Esophagus (tissue), 2 donors: ENCODE measurements at regions not wholly inside any gene's neighbourhood (a gene's known extent, or its start where the extent isn't known, plus 50 kb on each side); places are given as distances from the start of the nearest gene placed in this dataset.
"Not testable (repeated sequence)": the region's sequence is repeated elsewhere in the genome, so short reads cannot be mapped to it uniquely, and the experiment has no call there.

ENCODE experiments used
- H3K27ac ChIP-seq, 2 donors: one replicate each; pipeline ENCODE4 v1.5.1; 2013; ENCODE audit warnings: low read depth in 2 of 2, mild to moderate bottlenecking in 2 of 2, inconsistent platforms in 1 of 2, low read length in 1 of 2, moderate library complexity in 1 of 2
- H3K27me3 ChIP-seq, 2 donors: one replicate each; pipeline ENCODE4 v1.6.1; 2013; ENCODE audit warnings: low read length in 2 of 2, control low read depth in 1 of 2, mild to moderate bottlenecking in 1 of 2; ENCODE audit not compliant: insufficient read depth in 2 of 2, control insufficient read depth in 1 of 2
- H3K36me3 ChIP-seq, 2 donors: one replicate each; pipeline ENCODE4 v1.6.1; 2013; ENCODE audit warnings: low read length in 1 of 2; ENCODE audit not compliant: control insufficient read depth in 2 of 2, insufficient read depth in 2 of 2
- H3K4me1 ChIP-seq, 2 donors: one replicate each; pipeline ENCODE4 v1.6.1; 2013; ENCODE audit warnings: low read length in 1 of 2; ENCODE audit not compliant: control insufficient read depth in 2 of 2, insufficient read depth in 2 of 2
- H3K4me3 ChIP-seq, 2 donors: one replicate each; pipeline ENCODE4 v1.5.1; 2013; ENCODE audit warnings: low read length in 2 of 2, mild to moderate bottlenecking in 2 of 2, low read depth in 1 of 2, moderate library complexity in 1 of 2
- H3K9me3 ChIP-seq, 2 donors: one replicate each; pipeline ENCODE4 v1.6.1; 2013; ENCODE audit warnings: mild to moderate bottlenecking in 2 of 2, low read depth in 1 of 2, low read length in 1 of 2, moderate library complexity in 1 of 2; ENCODE audit not compliant: control insufficient read depth in 2 of 2, insufficient read depth in 1 of 2
- WGBS, 2 donors: extraction: QIAGEN DNeasy Blood & Tissue Kit; methylation state at CpG; one replicate each; pipeline ENCODE4 v1.1.7; 2013; 5-methylcytosine and 5-hydroxymethylcytosine counted together
- donor health status: healthy with polysubstance abuse.
- donor health status: Bipolar disorder and iron deficiency.

DNA sequence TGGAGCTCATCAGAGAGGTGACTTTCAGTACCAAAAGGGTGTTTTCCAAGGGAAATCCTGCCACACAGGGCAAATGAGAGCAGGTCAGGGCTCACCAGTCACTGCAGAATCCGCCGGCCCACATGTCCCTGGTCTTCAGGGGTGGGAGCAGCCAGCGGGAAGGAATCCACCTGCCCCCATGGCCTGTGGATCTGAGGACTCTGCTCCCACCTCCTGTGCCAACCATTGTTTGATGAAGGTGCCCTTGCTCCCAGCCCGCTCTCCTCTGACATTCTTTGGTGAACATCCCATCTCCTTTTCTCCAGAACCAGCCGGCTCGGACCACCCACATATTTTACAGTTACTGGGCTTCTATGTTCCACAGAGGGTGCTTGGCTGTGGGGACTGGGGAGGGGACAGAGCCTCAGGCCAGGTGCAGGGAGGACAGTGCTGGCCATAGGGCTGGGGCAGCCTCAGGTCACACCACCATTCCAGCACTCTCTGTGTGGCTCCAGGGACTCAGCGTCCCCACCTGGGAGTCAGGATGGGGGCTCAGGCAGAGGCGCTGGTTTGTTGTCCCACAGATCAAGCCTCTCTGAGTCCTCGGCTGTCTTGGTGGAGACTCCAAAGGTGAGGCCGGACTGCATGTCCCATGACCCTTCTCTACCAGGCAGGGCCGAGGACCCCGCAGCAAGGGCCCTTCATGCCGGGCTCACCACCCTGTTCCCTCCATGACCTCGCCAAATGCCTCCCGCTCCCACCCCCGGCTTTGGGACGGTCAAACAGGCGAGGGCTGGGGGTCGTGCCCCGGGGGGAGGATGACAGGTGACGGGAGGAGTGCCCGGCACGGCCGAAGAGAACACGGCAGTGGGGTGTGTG, 183.2 kb upstream of the ZNF469 start:
- not testable (repeated sequence) for H3K27ac ChIP-seq, H3K4me1 ChIP-seq, H3K4me3 ChIP-seq, H3K9me3 ChIP-seq, H3K27me3 ChIP-seq, H3K36me3 ChIP-seq
- 87 to 91% methylated on average over 23 to 24 of the region's 25 CpGs for WGBS, 2 donors

DNA sequence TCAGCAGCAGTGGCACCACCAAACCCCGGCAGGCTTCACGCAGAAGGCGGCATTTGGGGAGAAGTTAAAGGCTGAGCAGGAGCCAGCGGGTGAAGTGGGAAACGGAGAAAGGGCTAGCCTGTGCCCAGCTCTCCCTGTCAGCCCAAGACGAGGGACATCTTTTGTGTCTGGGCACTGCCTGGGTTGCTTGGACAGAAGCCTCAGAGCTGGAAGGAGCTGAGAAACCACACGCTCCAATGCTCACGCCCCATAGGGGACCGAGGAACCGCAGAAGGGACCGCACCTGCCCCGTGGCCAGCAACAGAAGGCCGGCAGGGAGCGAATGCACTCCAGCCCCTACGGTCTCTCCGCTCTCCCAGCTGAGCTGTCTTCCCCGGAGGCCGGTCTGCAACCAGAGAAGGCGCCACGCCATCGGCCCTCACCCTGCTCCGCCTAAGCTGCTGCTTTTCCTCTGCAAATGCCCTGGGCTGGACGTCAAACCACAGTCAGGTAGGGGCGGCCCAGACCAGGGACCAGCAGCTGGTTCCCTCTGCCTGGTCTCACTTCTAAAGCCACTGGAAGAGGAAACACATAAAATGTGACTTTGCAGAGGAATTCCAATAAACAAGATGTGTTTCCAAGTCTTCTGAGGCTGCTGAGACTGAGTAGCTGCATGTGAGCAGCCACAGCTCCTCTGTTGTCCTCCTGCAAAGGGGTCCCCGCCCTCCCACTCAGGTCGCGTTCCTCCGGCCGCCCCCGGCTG, 182.4 kb upstream of the ZNF469 start:
- not testable (repeated sequence) for H3K9me3 ChIP-seq, H3K27ac ChIP-seq, H3K4me1 ChIP-seq, H3K4me3 ChIP-seq, H3K36me3 ChIP-seq, H3K27me3 ChIP-seq
- 72 to 77% methylated on average over 26 to 29 of the region's 30 CpGs for WGBS, 2 donors

DNA sequence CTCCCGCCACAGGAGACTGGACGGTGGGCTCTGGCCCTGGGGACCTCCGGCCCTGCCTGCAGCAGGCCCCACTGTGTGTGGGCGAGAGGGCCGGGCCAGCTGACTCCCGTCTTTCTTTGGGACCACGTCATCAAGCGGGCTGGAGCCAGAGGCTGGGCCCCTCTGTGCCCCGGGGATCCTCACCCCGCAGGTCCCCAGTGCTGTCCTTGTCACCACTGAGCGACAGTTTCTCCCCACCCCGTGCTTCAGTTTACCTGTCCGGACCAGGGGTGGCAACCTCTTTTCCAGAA, 181.9 kb upstream of the ZNF469 start:
- H3K9me3 ChIP-seq = no peaks in the 10 kb centered on the region
- 74 to 75% methylated on average over 13 of the region's 13 CpGs for WGBS, 2 donors
- no peaks in the 10 kb centered on the region for H3K36me3 ChIP-seq
- no peak overlapping the region for H3K4me3 ChIP-seq
- no peaks in the 10 kb centered on the region for H3K4me1 ChIP-seq
- H3K27me3 ChIP-seq = no peaks in the 10 kb centered on the region
- H3K27ac ChIP-seq = no peak overlapping the region

DNA sequence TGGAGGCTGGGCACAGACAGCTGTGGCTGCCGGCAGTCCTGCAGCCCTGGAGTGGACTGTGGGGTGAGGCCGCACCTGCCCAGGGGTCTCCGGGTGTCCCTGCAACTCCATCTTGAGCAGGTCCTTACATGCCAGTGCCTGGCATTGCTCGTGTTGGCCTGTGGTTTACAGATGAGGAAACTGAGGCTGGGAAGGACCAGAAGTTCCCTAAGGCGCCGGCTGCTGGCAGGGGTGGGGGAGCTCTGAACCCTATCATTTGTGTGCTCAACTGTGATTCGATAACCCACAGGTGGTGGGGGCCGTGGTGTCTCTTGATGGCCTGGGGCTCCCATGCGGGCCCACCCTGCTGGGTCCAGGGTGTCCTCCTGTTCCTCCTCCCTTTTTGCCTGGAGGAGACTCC, 181.1 kb upstream of the ZNF469 start:
- 78 to 84% methylated on average over 8 to 9 of the region's 9 CpGs for WGBS, 2 donors
- not testable (repeated sequence) for H3K27me3 ChIP-seq, H3K36me3 ChIP-seq, H3K27ac ChIP-seq, H3K4me3 ChIP-seq, H3K9me3 ChIP-seq, H3K4me1 ChIP-seq

DNA sequence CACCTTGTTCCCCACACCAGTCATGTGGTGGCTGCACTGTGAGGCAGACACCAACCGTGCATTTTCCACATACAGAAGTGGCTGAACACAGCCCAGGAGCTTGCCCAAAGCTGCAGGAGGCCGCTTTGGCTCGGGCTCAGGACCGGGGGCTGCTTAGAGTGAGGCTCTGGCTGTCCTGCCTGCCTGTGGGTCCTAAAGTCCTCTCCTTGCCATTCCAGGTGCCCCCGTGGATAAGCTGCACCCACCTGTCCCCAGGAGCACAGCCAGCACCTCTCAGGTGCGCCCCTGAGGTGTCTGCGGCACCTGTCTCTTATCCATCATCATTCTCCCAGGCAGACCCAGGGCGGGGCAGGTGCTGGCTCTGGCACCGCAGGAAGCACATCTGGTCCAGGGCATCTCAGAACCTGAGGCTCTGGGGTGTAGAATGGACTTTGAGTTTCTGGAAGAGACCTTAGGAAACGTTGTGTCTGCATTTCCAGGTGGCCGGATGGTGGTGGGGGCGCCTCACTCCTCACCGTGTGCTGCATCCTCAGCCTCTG, 180.5 kb upstream of the ZNF469 start:
- Histone ChIP-seq H3K27ac (no peak overlapping the region), H3K4me1 (no peaks in the 10 kb centered on the region), H3K36me3 (no peaks in the 10 kb centered on the region), H3K27me3 (no peaks in the 10 kb centered on the region), H3K9me3 (no peaks in the 10 kb centered on the region), H3K4me3 (no peak overlapping the region)
- 66 to 67% methylated on average over 12 to 13 of the region's 13 CpGs for whole genome bisulfite sequencing, 2 donors

DNA sequence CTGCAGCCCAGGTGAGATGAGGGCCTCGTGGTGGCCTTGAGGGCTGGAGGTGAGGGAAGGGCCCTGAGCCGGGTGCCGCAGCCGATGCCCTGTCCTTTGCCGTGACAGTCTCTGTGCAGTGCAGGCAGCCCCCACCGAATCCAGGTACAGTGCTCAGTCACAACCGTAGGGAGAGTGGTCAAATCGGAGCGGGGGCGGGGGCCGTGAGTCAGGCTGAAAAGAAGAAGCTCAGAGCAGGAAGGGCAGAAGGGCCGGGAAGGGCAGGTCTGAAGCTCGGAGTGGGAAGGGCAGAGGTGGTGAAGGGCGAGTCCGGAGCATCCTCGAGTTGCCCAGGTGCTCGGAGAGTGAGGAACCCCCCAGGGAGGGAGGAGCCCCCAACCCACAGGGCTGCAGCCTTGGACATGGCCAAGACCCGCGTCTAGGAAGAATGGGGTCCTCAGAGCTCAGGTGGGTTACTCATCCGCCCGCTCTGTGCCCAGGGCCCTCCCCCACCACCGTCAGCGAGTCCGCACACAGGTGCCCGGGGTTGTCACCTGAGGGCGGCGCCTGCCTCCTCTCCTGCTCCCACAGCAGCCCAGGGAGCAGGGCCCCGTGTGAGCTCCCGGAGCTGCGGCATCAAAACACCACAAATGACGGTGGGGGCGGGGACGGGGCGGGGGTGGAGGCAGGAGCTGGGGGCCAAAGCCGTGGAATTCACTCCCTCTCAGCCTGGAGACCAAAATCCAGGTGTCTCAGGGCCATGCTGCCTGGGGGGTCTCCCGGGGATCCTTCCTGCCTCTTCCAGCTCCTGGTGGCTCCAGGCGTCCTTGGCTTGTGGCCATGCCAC, 179.7 kb upstream of the ZNF469 start:
- H3K4me1 ChIP-seq, H3K9me3 ChIP-seq, H3K27ac ChIP-seq, H3K27me3 ChIP-seq, H3K36me3 ChIP-seq, H3K4me3 ChIP-seq: not testable (repeated sequence)
- WGBS, 2 donors = 82 to 85% methylated on average over 31 to 37 of the region's 37 CpGs

DNA sequence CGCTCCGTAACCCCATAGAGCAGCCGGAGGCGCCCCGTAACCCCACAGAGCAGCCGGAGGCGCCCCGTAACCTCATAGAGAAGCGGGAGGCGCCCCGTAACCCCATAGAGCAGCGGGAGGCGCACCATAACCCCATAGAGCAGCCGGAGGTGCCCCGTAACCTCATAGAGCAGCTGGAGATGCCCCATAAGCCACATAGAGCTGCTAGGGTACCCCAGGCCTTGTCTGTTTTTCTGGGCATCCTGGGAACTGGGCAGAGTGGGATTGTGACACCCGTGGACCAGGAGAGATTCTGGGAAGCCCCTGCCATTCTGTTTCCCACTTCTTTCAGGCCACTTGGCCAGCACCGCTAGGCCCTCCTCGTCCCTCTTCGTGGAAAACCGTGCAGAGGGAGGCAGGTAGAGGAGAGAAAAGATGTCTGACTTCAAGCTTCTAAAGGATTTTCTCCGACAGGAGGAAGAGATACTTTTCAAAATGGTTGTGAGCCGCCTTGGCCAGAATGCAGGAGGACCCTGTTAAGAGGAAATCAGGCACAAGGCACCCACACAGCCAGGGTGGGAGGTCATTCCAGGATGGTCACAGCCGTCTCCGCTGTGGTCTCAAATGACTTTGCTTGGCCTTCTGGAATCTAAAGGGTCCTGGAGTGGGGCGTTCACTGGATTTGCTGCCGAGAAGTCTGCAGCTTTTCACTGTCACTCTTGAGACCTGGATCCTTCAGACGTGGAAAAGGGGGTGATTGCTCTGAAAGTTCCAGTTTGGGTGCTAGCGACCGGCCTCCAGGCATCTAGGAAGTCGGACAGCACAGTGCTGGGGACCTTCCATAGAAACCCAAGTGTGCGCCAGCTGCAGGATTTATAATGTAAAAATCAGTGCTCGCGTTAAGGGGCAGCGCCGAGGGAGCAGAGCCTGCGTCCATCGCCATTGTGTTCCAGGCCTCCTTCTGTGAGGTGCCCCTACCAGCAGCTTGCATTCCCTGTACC, 178.3 kb upstream of the ZNF469 start:
- H3K27me3 ChIP-seq, H3K4me1 ChIP-seq, H3K27ac ChIP-seq, H3K36me3 ChIP-seq, H3K4me3 ChIP-seq, H3K9me3 ChIP-seq: not testable (repeated sequence)
- 81 to 84% methylated on average over 33 to 36 of the region's 37 CpGs for WGBS, 2 donors

DNA sequence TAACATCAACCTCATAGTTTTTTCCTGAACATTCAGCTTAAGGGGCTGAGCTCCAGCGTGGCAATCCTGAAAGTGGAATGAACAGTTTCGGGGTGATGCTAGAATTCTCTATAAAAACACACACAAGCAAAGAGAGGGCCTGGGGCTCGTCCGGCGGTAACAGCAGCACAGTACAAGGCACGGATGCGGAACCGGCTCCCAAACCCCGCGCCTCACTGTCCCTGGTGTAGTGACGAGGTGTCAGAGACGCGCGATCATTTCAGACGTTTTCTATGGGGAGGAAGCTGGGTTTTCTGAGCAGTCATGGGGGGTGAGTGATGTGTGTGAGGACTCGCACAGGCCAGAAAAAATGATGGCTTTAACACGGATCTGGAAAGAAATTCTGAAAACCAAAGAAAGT, 177.3 kb upstream of the ZNF469 start:
- H3K27ac ChIP-seq, H3K4me1 ChIP-seq, H3K27me3 ChIP-seq, H3K36me3 ChIP-seq, H3K4me3 ChIP-seq, H3K9me3 ChIP-seq: not testable (repeated sequence)
- WGBS, 2 donors = 91% methylated on average over 17 of the region's 17 CpGs

DNA sequence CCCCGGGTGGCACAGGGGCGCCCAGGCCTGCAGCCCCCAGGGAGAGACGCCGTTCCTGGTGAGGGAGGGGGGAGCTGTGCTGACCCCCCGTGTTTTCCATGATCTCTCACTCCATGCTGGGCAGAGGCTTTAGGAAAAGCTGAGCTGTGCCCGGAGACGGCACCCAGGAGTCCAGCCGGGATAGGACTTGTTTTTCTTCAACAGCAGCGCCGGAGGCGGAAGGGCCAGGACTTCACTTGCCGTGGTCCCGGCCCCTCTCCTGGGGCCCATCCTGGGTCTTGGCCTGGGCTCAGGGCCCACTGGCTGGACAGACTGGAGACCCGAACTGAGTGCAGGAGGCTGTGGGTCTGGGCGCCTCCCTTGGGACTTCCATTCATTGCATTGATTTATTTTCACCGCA, 176.8 kb upstream of the ZNF469 start:
- WGBS, 2 donors = 79 to 86% methylated on average over 11 to 13 of the region's 16 CpGs
- H3K27ac ChIP-seq, H3K36me3 ChIP-seq, H3K4me3 ChIP-seq, H3K9me3 ChIP-seq, H3K27me3 ChIP-seq, H3K4me1 ChIP-seq: not testable (repeated sequence)
